A549 (cell line): ENCODE measurements at regions not wholly inside any gene's neighbourhood (a gene's known extent, or its start where the extent isn't known, plus 50 kb on each side); places are given as distances from the start of the nearest gene placed in this dataset.
A peak's percentile ranks its signal among the peaks of the same experiment; 100 is the strongest.

Experiments used
- ATAC-seq, 2 experiments: fragments of 200-7000 bp in 1 of 2; fragments of >200 bp in 1 of 2; cut with Nextera tagmentation in 1 of 2; cut with Tn5 transposase in 1 of 2; 3 replicates each; pipeline versions ENCODE4 v1.8.0 to v1.9.1; 2018 to 2020; ENCODE audit warnings: mild to moderate bottlenecking in 1 of 2, moderate library complexity in 1 of 2
- CTCF ChIA-PET: fragments of 300-600 bp; sonication (Branson Sonifier 250); formaldehyde crosslinking; extraction: SDS; loops from one replicate; lab custom pipeline; 2021; ENCODE audit warnings: antibody characterized with exemption, inconsistent platforms; lab: Yijun Ruan, JAX
- POLR2A ChIA-PET: fragments of 350-600 bp; formaldehyde crosslinking; extraction: SDS; loops from one replicate; lab custom pipeline; 2021; ENCODE audit warnings: antibody characterized with exemption, inconsistent platforms; lab: Yijun Ruan, JAX
- DNase-seq, 2 experiments: peaks; one replicate each; pipeline versions ENCODE4 v3.0.0 to v3.0.0-alpha.2; 2011 to 2016; ENCODE audit warnings: low read depth in 1 of 2, low spot score in 1 of 2
- FAIRE-seq: peaks from 2 replicates; lab custom pipeline; 2011; peaks lifted over from hg19 to GRCh38; lab: Jason Lieb, UNC
- H3K27ac ChIP-seq, 2 experiments: fragments of >200 bp; sonication (Bioruptor Twin); formaldehyde crosslinking; 3 replicates each; pipeline ENCODE4 v1.5.1; 2016 to 2017
- H3K4me1 ChIP-seq: fragments of >200 bp; sonication (Bioruptor Twin); formaldehyde crosslinking; 3 replicates; pipeline ENCODE4 v1.6.1; 2016
- H3K4me2 ChIP-seq: fragments of >200 bp; sonication (Bioruptor Twin); formaldehyde crosslinking; 3 replicates; pipeline ENCODE4 v1.6.1; 2016
- H3K4me3 ChIP-seq: fragments of >200 bp; sonication (Bioruptor Twin); formaldehyde crosslinking; 3 replicates; pipeline ENCODE4 v1.5.1; 2016
- H3K9me3 ChIP-seq: fragments of >200 bp; sonication (Bioruptor Twin); formaldehyde crosslinking; 3 replicates; pipeline ENCODE4 v1.6.1; 2016
- CBX2 ChIP-seq: fragments of 200-600 bp; sonication (generic); IDR thresholded peaks from 2 replicates; pipeline ENCODE4 v1.6.1; 2016; ENCODE audit warnings: low read depth, mild to moderate bottlenecking, borderline replicate concordance
- CEBPB ChIP-seq, 2 experiments: fragments of >200 bp in 1 of 2; sonication (Bioruptor Twin) in 1 of 2; formaldehyde crosslinking in 1 of 2; IDR thresholded peaks; 2 replicates each; pipeline ENCODE4 v1.6.1; 2012 to 2016
- EHMT2 ChIP-seq: fragments of 200-600 bp; sonication (generic); IDR thresholded peaks from 2 replicates; pipeline ENCODE4 v1.6.1; 2016; ENCODE audit warnings: antibody characterized with exemption, low read depth, mild to moderate bottlenecking, moderate library complexity
- EP300 ChIP-seq, 2 experiments: fragments of >200 bp; sonication (Bioruptor Twin); formaldehyde crosslinking; IDR thresholded peaks; 2 replicates in 1 of 2; 3 replicates in 1 of 2; pipeline ENCODE4 v1.6.1; 2016 to 2017
- ESRRA ChIP-seq: fragments of 150-350 bp; IDR thresholded peaks from 2 replicates; pipeline ENCODE4 v1.6.1; 2014; ENCODE audit warnings: mild to moderate bottlenecking, low read length, borderline replicate concordance
- FOSB ChIP-seq: fragments of 250-450 bp; sonication (Bioruptor Pico); IDR thresholded peaks from 2 replicates; pipeline ENCODE4 v1.5.0; 2020; ENCODE audit warnings: mild to moderate bottlenecking, moderate library complexity
- FOSL2 ChIP-seq, 2 experiments: fragments of 450-650 bp in 1 of 2; fragments of >200 bp in 1 of 2; sonication (Bioruptor Twin) in 1 of 2; formaldehyde crosslinking; IDR thresholded peaks; 2 replicates each; pipeline versions ENCODE4 v1.5.0 to v1.6.1; 2016 to 2020; ENCODE audit warnings: mild to moderate bottlenecking in 1 of 2, moderate library complexity in 1 of 2
- GATA3 ChIP-seq: IDR thresholded peaks from 2 replicates; pipeline ENCODE4 v1.6.1; 2012; ENCODE audit warnings: borderline replicate concordance
- HEYL ChIP-seq: fragments of 250-450 bp; sonication (Bioruptor Pico); IDR thresholded peaks from 2 replicates; pipeline ENCODE4 v1.8.0; 2021; ENCODE audit warnings: mild to moderate bottlenecking, moderate library complexity
- HOXA7 ChIP-seq: fragments of 250-450 bp; sonication (Bioruptor Pico); IDR thresholded peaks from 2 replicates; pipeline ENCODE4 v1.5.0; 2020; ENCODE audit warnings: mild to moderate bottlenecking, moderate library complexity
- HOXB5 ChIP-seq: fragments of 250-450 bp; sonication (Bioruptor Pico); IDR thresholded peaks from 2 replicates; pipeline ENCODE4 v1.5.0; 2020; ENCODE audit warnings: mild to moderate bottlenecking, moderate library complexity
- JUN ChIP-seq, 2 experiments: fragments of >200 bp; sonication (Bioruptor Twin); formaldehyde crosslinking; IDR thresholded peaks; 2 replicates in 1 of 2; 3 replicates in 1 of 2; pipeline ENCODE4 v1.6.1; 2016 to 2017
- KDM1A ChIP-seq: fragments of 200-600 bp; sonication (generic); IDR thresholded peaks from 2 replicates; pipeline ENCODE4 v1.6.1; 2016; ENCODE audit warnings: low read depth, mild to moderate bottlenecking
- MAFK ChIP-seq: fragments of 450-650 bp; IDR thresholded peaks from 2 replicates; pipeline ENCODE4 v1.6.1; 2014; ENCODE audit not compliant: partially characterized antibody
- MYC ChIP-seq: IDR thresholded peaks from 2 replicates; pipeline ENCODE4 v1.6.1; 2012; ENCODE audit warnings: mild to moderate bottlenecking, inconsistent platforms, low read length, improper control_type of control experiment, borderline replicate concordance
- POLR2AphosphoS2 ChIP-seq: conservative IDR thresholded peaks from 2 replicates; pipeline ENCODE4 v1.6.1; 2012; ENCODE audit warnings: low read length, improper control_type of control experiment, inconsistent platforms
- RAD21 ChIP-seq, 2 experiments: fragments of >200 bp in 1 of 2; sonication (Bioruptor Twin) in 1 of 2; formaldehyde crosslinking in 1 of 2; IDR thresholded peaks in 1 of 2; conservative IDR thresholded peaks in 1 of 2; 2 replicates in 1 of 2; 3 replicates in 1 of 2; pipeline ENCODE4 v1.6.1; 2012 to 2018; ENCODE audit warnings: inconsistent platforms in 1 of 2
- RARB ChIP-seq: fragments of 250-450 bp; sonication (Bioruptor Pico); IDR thresholded peaks from 2 replicates; pipeline ENCODE4 v1.8.0; 2021; ENCODE audit warnings: mild to moderate bottlenecking, moderate library complexity
- RFX5 ChIP-seq: fragments of 450-650 bp; IDR thresholded peaks from 2 replicates; pipeline ENCODE4 v1.7.1; 2014; ENCODE audit warnings: antibody characterized with exemption, mild to moderate bottlenecking, moderate library complexity
- SMC3 ChIP-seq: fragments of >200 bp; sonication (Bioruptor Twin); formaldehyde crosslinking; IDR thresholded peaks from 3 replicates; pipeline ENCODE4 v1.6.1; 2018; ENCODE audit warnings: inconsistent platforms
- TFCP2L1 ChIP-seq: fragments of 250-450 bp; sonication (Bioruptor Pico); IDR thresholded peaks from 2 replicates; pipeline ENCODE4 v1.5.0; 2021; ENCODE audit warnings: mild to moderate bottlenecking
- ZFP36 ChIP-seq: fragments of 450-650 bp; IDR thresholded peaks from 2 replicates; pipeline ENCODE4 v1.6.1; 2014; ENCODE audit warnings: borderline replicate concordance; ENCODE audit not compliant: partially characterized antibody
- WGBS: methylation state at CpG from one replicate; pipeline ENCODE4 v1.1.6; 2017; ENCODE audit errors: missing lambda C conversion rate; 5-methylcytosine and 5-hydroxymethylcytosine counted together
- TF ChIP-seq, protein P1 (sequence below): fragments of 450-650 bp; IDR thresholded peaks from 2 replicates; pipeline ENCODE4 v1.6.1; 2014; ENCODE audit warnings: antibody characterized with exemption
- TF ChIP-seq, protein P2 (sequence below): fragments of >200 bp; sonication (Bioruptor Twin); formaldehyde crosslinking; IDR thresholded peaks from 2 replicates; pipeline ENCODE4 v1.6.1; 2016
- TF ChIP-seq, protein P3 (sequence below): fragments of >200 bp; sonication (Bioruptor Twin); formaldehyde crosslinking; IDR thresholded peaks from 3 replicates; pipeline ENCODE4 v1.6.1; 2016
- TF ChIP-seq, protein P4 (sequence below): IDR thresholded peaks from 2 replicates; pipeline ENCODE4 v1.6.1; 2012; ENCODE audit warnings: low read depth, borderline replicate concordance
- TF ChIP-seq, protein P5 (sequence below): IDR thresholded peaks from 2 replicates; pipeline ENCODE4 v1.6.1; 2012

DNA sequence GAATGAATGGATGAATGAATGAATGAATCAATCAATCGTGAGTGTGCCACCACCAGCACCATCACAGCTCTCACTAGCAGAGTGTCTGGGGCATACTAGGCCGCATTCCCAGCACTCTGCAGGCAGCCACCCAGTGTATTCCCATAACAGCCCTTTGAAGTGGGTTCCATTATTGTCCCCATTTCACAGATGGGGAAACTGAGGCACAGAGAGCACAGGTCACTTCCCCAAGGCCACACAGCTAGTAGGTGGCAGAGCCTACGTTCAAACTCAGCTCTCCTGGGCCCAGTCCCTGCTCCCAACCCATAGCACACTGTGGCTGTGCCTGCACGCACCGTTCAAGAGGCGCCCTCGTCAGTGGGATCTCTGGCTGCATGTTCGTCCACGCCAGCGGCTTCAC, 88.1 kb downstream of the RFLNA start:
- DNase-seq (no peak), ATAC-seq (no peak)
- no peaks in the 10 kb centered on the region for H3K9me3 ChIP-seq
- POLR2A ChIA-PET: no interaction called here
- WGBS: 91% methylated on average over 8 of the region's 10 CpGs
- TF ChIP-seq KDM1A (peak; percentile 44; the same call in 1 of the 2 replicates), MAFK (no peak), EHMT2 (no peak), HOXA7 (CRISPR knock-in tag) (no peak)
- TF ChIP-seq, protein P1, sequence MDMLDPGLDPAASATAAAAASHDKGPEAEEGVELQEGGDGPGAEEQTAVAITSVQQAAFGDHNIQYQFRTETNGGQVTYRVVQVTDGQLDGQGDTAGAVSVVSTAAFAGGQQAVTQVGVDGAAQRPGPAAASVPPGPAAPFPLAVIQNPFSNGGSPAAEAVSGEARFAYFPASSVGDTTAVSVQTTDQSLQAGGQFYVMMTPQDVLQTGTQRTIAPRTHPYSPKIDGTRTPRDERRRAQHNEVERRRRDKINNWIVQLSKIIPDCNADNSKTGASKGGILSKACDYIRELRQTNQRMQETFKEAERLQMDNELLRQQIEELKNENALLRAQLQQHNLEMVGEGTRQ: no peak
- TF ChIP-seq, protein P2, sequence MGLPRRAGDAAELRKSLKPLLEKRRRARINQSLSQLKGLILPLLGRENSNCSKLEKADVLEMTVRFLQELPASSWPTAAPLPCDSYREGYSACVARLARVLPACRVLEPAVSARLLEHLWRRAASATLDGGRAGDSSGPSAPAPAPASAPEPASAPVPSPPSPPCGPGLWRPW: no peak
- TF ChIP-seq, all 56 proteins: peak for 1
- Histone ChIP-seq H3K4me2 (peak overlapping the region; percentile 97), H3K4me1 (peaks cover 83% of the 10 kb centered on the region), H3K27ac (peak overlapping the region; percentile 99 to 100), H3K4me3 (no peak overlapping the region)
- CTCF ChIA-PET: interaction anchor here (1.3 to 6.6 kb wide), 6 partner anchors 11 to 383 kb away, joined by 3 to 67 read pairs (median 20); no protein-coding TSS in a partner anchor
- FAIRE-seq: no peak

DNA sequence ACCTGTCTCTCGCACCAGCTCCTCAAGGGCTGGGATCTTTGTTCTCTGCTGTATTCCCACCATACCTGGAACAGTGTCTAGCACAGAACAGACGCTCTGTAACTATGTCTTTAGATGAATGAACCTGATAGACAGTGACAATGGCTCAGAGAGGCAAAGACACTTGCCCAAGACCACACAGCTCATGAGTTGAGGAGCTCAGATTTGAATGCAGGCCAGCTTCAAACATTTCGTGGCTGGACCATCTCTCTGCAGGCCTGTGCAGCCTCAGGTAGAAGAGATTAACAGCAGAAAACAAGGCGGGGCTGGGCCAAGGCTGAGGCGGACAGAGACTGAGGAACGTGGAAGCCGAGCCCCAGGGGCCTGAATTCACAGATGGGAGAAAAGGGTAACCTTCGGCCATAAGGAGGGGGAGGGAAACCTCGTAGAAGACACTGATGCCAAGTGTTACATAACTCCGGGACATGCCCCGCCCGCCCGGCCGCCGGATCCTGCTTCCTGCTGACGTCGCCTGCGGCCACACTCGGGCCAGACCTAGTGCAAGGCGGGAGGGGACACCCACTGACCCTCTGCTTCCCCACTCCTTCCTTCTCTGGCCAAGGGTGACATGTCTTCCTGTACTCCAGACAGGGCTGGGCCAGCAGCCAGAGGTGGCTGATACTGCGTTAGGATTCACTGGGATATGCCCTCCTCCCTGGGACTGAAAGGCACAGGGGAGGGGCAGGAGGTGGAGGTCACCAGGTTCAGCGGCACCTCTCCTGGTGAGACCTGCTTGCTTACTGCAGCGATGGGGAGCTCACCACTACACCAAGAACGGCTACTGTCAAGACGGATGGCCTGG, 86.8 kb downstream of the RFLNA start:
- Histone ChIP-seq H3K27ac (peak overlapping the region; percentile 99 to 100), H3K4me2 (peak overlapping the region; percentile 97), H3K4me3 (peak overlapping the region; percentile 20; the same call in 1 of the 3 replicates), H3K4me1 (peaks cover 97% of the 10 kb centered on the region), H3K9me3 (no peaks in the 10 kb centered on the region)
- POLR2A ChIA-PET: interaction anchor here (0.8 to 2.8 kb wide), 3 partner anchors 8 to 533 kb away, joined by 3 to 22 read pairs (median 3); partner anchors contain the start of gene UBC
- DNase-seq: peak; percentile 71 to 93
- WGBS: 13% methylated on average over 23 of the region's 25 CpGs
- FAIRE-seq: peak; percentile 81
- TF ChIP-seq RARB (CRISPR knock-in tag) (0 out of 2 replicates have a peak, but pooled peaks have one; percentile 26), CEBPB (IDR thresholded peaks at IDR 0.05) (peak; percentile 66 to 94), JUN (IDR thresholded peaks at IDR 0.05) (peak; percentile 61 to 88; a peak in 4 of 5 replicates), GATA3 (peak; percentile 64; the same call in 1 of the 2 replicates), FOSL2 (IDR thresholded peaks at IDR 0.05) (no peak), FOSL2 (CRISPR knock-in tag; IDR thresholded peaks at IDR 0.05) (peak; percentile 52), KDM1A (peak; percentile 66; the same call in 1 of the 2 replicates), RFX5 (no peak), HOXB5 (CRISPR knock-in tag) (0 out of 2 replicates have a peak, but pooled peaks have one; percentile 17), CBX2 (no peak), ZFP36 (peak; percentile 80), EP300 (IDR thresholded peaks at IDR 0.05) (peak; percentile 85 to 86; a peak in 3 of 5 replicates), FOSB (CRISPR knock-in tag) (0 out of 2 replicates have a peak, but pooled peaks have one; percentile 21), ESRRA (0 out of 2 replicates have a peak, but pooled peaks have one; percentile 50), TFCP2L1 (CRISPR knock-in tag) (no peak), SMC3 (0 out of 3 replicates have a peak, but pooled peaks have one; percentile 30), POLR2AphosphoS2 (peak; percentile 92; the same call in 1 of the 2 replicates), HEYL (no peak), MYC (no peak), RAD21 (conservative IDR thresholded peaks at IDR 0.05 in 1 of 2, IDR thresholded peaks at IDR 0.05 in 1 of 2) (peak in 1 of 2 experiments; percentile 46; a peak in 2 of 5 replicates)
- TF ChIP-seq, protein P3, sequence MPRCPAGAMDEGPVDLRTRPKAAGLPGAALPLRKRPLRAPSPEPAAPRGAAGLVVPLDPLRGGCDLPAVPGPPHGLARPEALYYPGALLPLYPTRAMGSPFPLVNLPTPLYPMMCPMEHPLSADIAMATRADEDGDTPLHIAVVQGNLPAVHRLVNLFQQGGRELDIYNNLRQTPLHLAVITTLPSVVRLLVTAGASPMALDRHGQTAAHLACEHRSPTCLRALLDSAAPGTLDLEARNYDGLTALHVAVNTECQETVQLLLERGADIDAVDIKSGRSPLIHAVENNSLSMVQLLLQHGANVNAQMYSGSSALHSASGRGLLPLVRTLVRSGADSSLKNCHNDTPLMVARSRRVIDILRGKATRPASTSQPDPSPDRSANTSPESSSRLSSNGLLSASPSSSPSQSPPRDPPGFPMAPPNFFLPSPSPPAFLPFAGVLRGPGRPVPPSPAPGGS: peak; percentile 56; the same call in 1 of the 3 replicates
- TF ChIP-seq, protein P4, sequence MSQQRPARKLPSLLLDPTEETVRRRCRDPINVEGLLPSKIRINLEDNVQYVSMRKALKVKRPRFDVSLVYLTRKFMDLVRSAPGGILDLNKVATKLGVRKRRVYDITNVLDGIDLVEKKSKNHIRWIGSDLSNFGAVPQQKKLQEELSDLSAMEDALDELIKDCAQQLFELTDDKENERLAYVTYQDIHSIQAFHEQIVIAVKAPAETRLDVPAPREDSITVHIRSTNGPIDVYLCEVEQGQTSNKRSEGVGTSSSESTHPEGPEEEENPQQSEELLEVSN: 0 out of 2 replicates have a peak, but pooled peaks have one; percentile 51
- TF ChIP-seq, protein P2: peak; percentile 40; the same call in 1 of the 2 replicates
- TF ChIP-seq, protein P5, sequence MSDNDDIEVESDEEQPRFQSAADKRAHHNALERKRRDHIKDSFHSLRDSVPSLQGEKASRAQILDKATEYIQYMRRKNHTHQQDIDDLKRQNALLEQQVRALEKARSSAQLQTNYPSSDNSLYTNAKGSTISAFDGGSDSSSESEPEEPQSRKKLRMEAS: peak; percentile 90
- peak; percentile 8 to 34; a peak in 5 of 6 replicates for ATAC-seq
- CTCF ChIA-PET: interaction anchor here (1.1 to 6.6 kb wide), 12 partner anchors 7 to 390 kb away, joined by 3 to 67 read pairs (median 10); no protein-coding TSS in a partner anchor
